NCI-H748 treated with DMSO at 0.1 percent for 48 hours (cell line): ENCODE measurements at regions not wholly inside any gene's neighbourhood (a gene's known extent, or its start where the extent isn't known, plus 50 kb on each side); places are given as distances from the start of the nearest gene placed in this dataset.

Experiments used
- DNase-seq: peaks from one replicate; lab custom pipeline; 2025; lab: John Stamatoyannopoulos, UW

DNA sequence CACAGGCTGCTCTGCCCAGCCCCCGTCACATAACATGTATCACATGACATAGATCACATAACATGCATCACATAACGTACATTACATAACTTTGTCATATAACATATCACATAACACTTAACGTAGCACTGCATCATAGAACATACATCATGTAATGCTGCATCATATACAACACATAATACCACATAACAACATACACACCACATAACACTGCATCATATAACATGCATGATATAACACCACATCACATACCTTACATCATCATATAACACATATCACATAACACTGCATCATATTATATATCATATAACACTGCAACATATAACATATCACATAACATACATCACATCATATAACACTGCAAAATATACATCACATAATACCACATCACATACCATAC is 83.8 kb downstream of the AXIN2 start:
- no peak for DNase-seq

DNA sequence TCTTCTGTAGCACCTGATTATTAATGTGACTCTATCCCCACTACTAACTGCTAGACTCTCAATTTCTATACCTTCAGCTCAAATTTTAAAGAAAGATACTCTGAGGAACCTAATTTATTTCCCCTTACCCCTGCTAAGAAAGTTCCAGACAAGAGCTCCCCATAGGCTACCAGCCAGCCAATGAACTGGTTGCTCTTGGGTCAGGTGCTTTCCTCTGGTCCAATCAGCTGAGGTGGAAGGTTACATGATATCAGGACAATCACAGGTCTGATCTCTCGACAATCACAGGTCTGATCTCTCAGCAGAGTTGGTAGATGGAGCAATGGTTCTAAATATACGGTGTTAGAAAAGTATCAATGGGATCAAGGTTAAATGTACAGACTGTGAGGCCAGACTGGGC is 86.8 kb downstream of the AXIN2 start:
- no peak for DNase-seq

DNA sequence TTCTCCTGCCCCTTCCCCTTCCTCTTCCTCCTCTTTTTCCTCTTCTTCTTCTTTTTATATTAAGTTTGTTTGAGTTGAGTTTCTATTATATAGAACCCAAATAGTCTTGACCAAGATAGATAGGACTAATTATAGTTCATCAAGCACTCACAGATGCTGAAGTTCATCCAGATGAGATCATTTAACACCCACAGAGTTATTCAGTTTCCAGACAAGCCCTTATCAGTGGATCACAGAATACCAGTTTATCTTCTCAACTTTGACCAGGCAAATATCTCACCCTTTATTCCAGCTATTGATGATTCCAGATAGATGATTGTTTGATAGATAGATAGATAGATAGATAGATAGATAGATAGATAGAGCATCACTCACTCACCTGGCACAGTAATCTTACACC is 87.5 kb downstream of the AXIN2 start:
- DNase-seq, result no peak

DNA sequence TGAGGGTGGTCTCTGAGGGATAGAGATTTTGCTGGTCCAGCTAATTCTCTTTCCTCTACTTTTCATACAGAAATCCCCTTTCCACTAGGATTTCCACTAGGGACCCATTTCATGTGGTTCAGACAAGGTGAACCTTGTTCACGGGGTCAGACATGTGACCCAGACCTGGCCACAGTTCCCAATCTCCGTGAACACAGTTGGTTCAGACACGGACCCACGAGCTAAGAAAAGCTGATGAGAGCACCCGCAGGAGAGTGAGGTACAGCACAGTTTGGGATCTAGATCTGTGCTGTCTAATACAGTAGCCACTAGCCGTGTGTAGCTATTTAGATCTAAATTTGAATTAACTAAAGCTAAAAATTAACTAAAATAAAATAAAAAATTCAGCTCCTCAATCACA is 88.1 kb downstream of the AXIN2 start:
- no peak for DNase-seq

DNA sequence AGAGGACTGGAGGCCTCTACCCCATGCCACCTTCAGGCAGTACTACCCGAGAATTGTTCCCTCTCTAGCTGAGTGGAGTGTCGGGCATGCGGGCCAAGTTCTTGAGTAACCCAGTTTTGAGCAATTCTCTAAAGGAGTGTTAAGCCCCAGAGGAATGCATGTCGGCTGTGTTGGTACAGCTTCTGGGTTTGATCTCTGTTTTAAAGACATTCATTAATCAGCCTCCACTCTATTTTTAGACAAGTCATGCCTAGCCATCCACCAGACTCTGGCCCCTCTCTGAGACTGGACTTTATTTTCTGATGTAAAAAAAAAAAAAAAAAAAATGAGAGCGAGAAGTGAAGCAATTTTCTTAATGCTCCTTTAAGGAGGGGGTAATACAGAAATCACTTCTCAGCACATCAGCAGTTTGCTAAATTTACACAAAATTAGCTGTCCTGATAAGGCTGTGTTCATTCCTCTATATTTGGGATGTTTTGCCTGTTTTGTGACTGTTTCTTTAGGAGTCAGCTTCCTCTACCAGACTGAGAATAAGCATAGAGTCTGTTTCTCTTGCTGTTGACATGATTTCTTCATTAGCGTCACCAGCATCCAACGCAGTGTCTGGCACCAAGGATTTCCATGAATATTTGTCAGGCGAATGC is 88.7 kb downstream of the AXIN2 start:
- DNase-seq, result no peak

DNA sequence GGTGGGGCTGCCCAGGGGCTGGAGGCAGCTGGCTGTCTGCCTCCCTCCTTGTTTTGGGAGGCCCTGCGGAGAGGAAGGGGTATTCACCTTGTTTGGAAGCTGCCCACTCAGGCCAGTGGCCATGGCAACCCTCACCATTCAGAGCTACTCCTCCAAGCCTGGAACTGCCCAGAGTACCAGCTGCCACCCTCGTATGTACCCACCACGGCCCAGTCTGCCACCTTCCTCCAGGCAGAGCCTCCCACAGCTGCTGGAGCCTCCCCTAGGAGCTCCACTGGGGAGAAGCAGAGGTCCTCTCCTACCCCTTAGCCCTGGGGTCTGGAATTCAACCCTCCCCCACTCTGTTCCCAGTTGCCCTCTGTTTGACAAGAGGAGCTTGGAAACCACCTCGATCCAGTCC is 90.7 kb downstream of the AXIN2 start:
- DNase-seq, result no peak

DNA sequence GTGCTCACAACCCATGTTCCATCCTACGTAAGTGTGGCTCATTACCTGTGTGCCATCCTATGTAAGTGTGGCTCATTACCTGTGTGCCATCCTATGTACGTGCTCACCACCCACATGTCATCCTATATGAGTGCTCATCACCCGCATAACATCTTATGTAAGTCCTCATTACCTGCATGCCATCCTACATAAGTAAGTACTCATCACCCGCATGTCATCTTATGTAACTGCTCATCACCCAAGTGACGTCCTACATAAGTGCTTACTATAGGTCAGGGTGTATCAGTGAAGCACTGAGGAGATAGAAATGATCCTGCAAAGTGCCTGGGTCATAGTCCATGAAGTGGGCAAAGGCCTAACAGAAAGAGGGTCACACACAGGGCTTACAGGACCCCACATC is 93.1 kb downstream of the AXIN2 start:
- no peak for DNase-seq

DNA sequence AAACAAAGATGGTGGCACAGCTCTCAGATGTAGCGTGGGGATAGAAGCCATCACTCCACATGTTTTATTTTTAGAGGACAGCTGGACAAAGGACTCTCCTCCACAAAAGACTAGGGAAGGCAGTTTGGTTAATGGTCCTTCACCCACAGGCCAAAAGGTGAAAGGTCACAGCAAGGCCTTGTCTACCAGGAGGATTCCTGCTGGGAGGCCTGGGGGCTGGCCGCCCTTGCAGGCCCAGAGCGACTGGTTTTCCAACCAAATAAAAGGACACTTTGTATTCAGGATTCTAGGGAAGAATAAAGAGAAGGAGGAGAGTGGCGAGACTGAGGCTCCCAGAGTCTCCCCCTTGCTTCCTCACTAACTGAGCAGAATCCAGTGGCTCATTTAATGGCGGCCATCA is 94.3 kb downstream of the AXIN2 start:
- no peak for DNase-seq

DNA sequence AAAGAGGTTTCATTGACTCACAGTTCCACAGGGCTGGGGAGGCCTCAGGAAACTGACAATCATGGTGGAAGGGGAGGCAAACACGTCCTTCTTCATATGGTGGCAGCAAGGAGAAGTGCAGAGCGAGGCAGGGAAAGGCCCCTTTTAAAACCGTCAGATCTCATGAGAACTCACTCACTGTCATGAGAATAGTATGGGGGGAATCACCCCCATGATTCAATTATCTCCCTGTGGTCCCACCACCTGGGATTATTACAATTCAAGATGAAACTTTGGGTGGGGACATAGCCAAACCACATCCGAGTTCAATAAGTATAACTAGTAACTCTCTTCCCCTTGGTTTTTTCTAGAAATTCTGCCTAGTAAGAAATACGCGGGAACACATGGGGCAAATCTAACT is 94.9 kb downstream of the AXIN2 start:
- DNase-seq, result no peak

DNA sequence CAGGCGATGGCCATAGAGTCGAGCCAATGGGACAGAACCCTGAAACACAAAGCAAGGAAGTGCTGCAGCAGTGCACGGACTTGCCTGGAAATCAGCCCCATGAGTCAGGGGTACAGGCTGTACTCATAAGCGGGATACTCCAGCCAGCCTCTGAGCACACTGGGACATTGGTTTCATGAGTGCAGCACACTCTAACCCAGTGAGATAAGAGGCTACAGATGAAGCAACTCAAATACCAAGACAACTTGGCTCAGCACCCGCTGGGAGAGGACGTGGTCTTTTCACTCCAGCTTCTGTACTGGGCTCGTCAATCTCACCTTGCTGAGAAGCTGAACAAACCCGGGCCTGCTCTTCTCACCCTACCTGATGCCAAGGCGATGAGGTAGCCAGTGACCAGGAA is 98.2 kb downstream of the AXIN2 start:
- DNase-seq, result no peak

DNA sequence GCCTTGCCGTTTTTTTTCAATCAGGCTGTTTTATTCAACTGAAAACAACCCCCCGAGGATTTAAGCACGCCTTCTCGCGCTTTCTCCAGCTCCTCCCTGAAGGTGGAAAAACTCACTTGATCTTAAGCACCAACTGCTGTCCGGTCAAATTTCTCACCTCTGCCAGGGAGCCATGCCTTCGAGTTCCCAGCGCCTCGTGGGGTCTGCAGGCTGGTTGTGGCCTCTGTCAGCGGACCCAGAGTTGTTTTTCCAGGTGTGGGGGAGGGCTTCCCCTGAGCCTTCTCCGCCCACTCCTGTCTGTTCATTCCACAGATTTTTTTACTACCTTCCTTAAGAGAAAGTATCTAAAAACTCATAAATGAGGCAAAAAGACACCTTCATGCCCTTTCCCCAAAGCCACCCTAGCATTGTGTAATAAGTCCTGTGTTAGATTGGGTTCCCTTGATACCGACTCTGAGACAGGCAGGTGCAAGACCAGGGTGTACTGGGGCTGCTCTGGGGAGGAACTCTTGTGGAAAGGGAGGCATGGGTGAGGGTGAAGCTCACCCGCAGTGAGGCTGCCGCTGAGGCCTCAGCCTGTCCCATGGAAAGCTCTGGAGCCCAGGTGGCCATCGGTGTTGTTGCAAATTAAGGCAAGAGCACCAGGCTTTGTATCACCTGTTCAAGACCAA is 101.6 kb downstream of the AXIN2 start:
- DNase-seq, result no peak

DNA sequence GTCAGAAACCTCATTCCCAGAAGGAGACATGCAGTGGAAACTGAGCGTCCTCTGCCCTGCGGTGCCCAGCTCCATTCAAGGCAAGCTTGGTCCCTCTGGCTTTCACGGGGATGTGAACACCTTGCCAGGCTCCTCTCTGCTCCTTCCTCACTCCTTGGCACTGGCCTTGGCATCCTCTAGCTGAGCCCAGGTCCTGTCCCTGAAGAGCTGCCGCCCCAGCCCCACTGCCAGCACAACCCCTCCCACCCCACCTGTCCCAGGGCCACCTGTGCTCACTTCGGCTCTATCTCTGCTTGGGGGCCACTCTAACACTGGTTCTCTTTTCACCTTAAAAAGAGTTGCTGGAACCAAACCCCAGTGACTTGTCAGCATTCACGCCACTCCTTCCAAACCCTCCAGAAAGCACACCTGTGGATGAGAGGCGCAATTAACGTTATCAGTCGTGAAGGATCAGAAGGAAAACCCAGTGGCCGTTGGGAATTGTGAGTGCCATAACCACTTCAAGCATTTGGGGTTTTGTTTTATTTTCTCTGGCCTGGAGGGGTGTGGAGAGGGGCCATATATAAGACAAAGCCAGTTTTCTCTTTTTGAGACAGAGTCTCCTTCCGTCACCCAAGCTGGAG is 103.7 kb downstream of the AXIN2 start:
- DNase-seq, result no peak

DNA sequence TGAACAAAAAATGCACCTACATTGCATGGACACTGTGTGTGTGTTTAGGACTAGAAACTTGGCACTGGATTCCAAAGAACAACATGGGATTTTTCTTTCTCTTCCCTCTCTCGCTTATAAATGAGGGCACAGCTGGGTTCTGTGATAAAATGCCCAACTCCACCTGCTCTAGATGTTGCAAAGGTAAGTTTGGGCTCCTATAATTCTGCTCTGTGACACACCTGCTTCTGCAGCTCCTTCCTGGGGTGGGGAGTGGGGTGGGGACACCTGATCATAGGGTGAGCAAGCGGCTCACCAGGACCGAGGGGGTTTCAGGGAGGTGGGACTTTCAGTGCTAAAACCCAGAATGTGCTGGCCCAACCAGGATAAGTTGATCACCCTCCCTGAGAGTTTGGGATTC is 104.3 kb downstream of the AXIN2 start:
- DNase-seq, result no peak

DNA sequence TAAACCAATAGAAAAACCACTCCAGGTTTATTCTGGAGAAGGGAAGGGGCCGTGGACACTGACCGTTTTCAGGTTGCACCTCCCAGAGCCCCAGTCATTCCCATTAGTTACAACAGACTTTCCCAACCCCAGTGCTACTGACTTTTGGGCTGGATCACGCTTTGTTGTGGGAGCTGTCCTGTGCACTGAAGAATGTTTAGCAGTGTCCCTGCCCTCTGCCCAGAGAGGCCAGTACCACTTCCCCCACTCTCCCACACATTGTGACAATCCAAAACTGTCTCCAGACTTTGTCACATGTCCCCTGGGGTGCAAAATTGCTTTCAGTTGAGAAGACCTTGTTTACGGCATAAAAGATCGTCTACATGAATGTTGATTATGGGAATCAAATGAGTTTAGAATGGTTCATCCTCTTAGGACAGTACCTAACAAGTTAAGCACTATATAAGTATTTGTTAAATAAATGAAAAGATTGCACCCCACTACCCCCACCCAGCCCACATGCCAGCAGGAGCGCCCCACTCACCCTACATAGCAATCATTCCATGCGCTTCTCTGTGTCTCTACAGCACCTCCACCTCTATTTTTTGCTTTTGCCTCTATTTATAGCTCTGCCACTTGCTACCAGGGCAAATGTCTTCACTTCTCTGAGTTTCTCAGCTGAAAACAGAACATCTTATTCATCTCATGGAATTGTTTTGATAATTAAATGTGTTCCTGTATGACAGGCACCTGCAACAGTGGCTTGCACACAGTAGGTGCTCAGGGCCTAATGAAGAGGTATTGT is 104.9 kb downstream of the AXIN2 start:
- DNase-seq, result no peak

DNA sequence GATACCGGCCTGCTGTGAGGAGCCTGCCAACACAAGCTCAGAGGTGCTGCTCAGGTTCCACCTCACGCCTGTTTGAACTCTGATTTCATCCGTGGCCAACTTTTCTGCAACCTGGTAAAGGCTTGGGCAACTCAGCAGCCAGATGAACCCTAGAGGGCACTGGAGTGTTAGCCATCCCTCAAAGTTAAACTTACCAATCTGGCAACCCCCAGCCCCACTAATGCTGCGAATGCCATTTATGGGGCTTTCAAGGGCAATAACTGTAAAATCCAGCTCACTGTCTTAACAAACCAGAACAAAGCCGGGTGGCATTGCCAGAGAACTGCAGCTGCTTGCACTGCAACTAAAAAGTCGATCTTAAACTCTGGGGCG is 105.5 kb downstream of the AXIN2 start:
- no peak for DNase-seq

DNA sequence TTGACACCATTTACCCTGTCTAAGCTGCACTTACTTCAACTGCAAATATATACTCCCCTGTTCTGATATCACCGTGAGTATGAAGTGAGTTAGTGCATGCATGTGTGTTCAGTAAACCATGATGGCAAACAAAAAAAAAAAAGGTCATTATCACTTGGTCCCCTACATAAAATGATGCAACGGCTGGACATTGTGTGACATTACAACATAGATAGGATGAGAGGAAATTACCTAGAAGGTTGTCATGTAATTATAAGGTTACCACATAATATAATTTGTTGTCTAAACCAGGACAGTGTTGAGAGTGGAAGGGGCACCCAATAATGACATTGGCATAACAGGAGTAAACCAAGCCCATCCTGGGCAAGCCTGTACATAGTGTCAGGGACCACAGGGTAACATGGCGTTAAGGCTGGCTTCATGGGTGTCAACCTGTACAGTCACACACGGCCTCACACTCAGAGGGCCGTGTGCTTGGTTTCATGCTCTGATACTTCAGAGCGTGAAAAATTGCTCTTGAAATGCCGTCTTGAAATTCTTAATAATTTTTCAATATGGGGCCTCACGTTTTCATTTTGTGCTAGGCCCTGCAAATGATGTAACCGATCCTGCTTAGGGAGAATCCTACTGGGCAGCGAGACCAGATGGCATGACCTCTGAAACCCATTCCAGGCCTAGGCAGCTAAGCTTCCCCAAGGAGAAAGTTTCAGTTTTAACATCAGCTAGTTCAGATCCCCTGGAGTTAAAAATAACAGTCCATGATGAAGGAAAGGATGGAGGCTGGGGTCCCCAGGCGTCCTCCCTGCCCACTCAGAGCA is 106.1 kb downstream of the AXIN2 start:
- no peak for DNase-seq

DNA sequence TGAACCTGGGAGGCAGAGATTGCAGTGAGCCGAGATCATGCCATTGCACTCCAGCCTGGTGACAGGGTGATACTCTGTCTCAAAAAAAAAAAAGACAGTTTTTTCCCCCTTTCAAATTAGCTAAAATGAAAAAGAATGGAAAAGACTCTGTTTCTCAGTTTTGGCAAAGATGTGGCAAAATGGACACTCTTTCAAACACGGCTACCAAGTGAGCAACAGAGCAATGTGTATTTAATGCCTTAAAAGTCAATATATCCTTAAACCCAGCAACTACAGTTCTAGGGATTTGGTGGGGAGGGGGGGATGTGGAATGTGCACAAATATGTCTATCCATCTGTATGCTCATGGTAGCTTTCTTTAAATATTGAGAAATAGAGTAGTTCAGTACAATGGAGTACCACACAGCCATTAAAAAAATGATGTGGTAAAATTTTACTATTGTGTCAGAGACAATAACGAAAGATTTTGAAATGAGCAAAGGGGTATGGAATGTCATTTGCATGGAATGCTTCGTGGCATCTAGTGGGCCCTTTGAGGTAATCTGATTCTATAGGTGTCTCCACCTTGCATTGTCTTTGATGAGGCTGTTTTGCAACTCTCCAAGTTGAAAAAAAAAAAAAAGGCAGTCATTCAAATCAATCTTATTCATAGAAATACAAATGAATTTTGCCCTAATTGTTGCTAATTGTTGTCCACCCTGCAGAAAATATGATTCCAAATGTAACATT is 108.1 kb downstream of the AXIN2 start:
- DNase-seq, result no peak

DNA sequence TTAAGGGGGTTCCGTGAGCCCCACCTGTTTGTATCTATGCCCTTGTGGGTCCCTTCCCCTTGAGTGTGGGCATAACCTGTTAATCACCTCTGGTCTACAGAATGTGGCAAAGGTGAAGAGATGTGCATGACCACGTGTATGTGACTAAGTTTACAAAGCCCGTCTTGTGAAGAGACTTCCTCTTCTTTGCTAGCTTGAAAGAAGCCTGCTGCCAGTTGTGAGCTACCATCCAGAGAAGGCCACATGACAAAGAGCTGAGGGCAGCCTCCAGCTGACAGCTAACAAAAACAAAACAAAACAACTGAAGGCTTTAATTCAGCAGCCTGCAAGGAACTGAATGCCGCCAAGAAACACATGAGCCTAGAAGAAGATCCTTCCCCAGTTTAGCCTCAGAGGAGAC is 112.0 kb downstream of the AXIN2 start:
- DNase-seq, result no peak

DNA sequence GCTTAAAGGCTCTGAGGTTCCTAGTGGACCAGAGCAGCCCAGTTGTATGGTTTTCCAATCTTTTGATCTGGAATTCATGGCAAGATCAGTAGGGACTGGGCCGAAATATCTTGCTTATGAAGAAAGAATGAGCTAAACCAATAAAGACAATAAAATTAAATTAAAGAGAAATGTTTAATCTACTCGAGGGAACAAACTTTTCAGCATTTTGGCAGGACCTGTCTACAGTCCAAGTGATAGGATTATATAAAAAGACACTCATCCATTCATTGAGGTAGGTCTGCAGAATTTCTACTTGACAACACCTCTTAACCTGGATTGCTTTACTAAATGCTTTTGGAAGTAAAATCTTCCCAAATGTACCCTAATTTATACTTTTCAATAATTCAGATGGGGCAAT is 113.6 kb downstream of the AXIN2 start:
- DNase-seq, result no peak

DNA sequence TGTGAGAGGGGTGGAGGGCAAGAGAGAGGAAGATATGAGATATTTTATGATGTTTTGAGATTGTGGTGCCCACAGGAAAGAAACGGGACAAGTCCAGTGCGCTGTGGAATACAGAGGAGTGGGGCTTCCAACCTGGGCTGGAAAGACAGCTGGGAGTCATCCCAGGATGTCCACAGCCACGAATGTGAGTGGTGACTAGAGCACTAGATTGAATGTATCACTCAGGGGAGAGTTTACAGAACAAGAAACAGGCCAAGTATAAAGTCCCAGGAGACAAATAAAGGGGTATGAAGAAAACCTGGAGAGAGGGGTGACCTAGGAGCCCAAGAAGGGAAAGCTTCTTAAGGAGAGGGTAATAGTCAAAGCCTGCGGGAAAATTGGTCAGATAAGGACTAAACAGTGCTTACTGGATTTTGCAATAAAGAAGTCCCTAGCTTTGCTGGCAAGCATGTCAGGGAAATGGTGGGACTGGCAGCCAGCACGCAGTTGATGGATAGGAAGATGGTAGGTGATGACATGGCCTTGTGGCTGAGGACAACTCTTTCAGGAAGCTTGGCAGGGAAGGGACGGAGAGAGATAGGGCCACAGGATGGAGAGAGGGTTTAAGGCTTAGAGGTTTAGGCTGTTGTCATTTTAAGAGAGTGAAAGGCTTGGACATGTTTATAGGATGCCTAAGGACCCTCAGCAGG is 114.5 kb downstream of the AXIN2 start:
- no peak for DNase-seq

DNA sequence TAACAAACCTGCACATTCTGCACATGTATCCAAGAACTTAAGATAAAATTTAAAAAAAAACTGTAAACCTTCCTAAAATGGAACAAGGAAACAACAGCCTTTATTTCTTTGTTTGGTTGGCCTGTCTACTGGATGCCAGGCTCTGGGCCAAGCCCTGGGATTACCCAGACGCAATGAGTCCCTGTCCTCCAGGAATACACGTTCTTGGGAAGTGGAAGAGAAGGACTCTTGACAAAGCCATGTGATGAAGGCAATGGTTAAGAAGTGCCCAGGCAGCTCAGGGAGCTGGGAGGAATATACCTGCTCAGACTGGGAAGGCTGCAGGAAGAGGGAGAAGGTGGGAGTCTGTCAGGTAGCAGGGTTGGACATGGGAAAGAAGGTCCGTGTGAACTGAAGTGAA is 115.4 kb downstream of the AXIN2 start:
- no peak for DNase-seq
